Erythroblast (primary cell): ENCODE measurements at regions not wholly inside any gene's neighbourhood (a gene's known extent, or its start where the extent isn't known, plus 50 kb on each side); places are given as distances from the start of the nearest gene placed in this dataset.

Experiments
- DNase-seq, 2 experiments: peaks; one replicate each; lab custom pipeline; 2025; lab: John Stamatoyannopoulos, UW
- GATA1 ChIP-seq: IDR thresholded peaks from 2 replicates; pipeline ENCODE4 v1.6.1; 2011; ENCODE audit warnings: low read depth, mild to moderate bottlenecking, control low read depth, low read length, moderate library complexity
- POLR2A ChIP-seq: IDR thresholded peaks from 2 replicates; pipeline ENCODE4 v1.6.1; 2011; ENCODE audit warnings: mild to moderate bottlenecking, low read length

DNA sequence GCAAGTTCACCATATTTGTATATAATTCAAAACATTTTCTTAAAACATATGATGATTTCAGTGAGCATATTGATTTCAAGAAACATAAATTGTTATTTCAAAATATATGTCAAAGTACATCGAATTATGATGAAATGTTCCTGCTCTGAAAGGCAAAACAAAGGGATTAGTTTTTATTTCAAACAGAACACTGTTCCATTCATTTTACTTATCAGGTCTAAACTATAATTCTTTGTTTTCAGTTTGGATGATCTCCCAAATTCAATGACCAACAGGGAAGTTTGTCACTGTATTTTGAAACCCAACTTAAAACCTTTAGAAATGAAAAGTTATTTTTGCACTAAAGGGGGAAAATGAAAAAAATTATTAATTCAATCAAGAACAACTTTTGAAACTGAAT lies 610.2 kb downstream of the SLITRK1 start:
- TF ChIP-seq POLR2A (no peak), GATA1 (no peak)
- DNase-seq, result no peak

DNA sequence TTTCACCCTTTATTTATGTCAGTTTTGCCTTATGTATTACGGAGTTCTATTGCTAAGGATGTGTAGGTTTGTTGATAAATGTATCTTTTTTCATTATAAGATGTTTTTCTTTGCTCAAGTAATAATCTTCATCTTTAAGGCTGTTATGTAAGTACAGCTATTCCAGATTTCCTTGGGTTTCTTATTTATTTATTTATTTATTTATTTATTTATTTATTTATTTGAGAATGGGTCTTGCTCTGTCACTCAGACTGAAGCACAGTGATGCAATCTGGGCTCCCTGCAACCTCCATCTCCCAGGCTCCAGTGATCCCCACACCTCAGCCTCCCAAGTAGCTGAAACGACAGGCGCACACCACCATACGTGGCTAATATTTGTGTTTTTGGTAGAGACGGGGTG lies 617.0 kb downstream of the SLITRK1 start:
- DNase-seq, result no peak
- TF ChIP-seq GATA1, result no peak
- TF ChIP-seq POLR2A, result no peak

DNA sequence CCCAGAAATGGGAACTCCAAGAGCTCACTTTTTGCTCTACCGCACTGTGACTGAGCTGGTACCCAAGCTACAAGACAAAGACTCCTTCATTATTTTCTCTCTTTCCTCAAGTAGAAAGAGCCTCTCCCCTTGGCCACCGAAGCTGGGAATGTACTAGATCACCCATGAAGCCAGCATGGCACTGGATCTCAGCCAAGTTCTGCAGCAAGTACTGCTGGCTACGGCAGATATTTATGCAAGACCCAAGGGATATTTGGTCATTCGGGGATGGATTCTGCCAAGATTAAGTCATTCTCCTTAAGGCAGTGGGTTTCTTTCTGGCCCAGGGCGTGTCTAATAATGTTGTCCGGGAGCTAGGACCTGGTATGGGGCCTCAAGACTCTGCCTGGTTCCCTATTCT lies 633.5 kb downstream of the SLITRK1 start:
- no peak for DNase-seq
- TF ChIP-seq POLR2A (no peak), GATA1 (no peak)

DNA sequence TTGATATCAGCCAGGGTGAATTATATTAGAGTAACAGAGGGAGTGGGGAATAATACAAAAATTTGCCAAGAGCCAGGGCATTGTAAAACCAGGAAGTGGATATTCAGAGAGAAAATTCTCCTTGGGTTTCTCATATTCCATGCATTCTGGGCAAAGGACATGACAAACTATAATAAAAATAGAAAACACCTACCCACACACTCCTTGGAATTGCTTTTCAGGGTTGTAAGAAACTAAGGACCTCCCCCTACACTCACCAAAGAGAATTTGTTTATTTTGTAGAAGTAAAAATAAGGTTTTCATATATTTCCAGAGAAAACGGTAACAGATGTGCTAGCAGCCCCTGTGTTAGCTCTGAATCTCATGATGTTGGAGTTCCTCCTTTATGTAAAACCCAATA lies 649.6 kb downstream of the SLITRK1 start:
- no peak for DNase-seq
- no peak for TF ChIP-seq GATA1
- TF ChIP-seq POLR2A, result no peak

DNA sequence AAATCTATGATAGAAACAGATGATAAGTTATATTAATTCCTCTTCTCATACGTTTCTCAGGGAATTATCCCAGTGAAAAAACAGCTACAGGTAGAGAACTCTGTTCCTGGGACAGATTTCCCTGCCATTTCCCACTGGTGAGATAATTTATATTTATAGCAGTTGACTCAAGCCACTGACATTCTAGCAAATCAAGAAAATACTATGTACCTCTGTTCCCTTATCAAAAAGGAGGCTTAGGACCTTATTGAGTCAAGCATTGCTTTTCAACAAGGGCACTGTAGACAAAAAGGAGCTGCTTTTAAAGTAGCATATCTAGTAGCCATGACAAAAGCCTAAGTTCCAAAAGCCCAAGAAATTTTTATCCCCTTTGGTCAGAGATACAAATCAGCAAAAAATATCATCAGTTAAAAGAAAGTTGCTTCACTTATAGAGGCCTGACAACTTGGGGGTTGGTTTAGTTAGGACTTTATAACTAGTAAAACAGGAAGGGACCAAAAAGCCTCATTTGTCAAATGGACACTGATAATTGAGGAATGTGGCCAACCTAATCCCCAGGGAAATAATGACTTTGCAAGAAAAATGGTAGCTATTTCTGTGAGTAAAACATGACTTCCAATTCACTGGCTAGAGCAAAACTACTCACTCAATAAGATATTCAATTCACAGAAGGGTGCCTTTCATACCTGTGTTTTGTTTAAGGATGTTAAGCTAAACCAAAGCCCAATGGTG lies 652.5 kb downstream of the SLITRK1 start:
- no peak for DNase-seq
- TF ChIP-seq GATA1, result no peak
- no peak for TF ChIP-seq POLR2A

DNA sequence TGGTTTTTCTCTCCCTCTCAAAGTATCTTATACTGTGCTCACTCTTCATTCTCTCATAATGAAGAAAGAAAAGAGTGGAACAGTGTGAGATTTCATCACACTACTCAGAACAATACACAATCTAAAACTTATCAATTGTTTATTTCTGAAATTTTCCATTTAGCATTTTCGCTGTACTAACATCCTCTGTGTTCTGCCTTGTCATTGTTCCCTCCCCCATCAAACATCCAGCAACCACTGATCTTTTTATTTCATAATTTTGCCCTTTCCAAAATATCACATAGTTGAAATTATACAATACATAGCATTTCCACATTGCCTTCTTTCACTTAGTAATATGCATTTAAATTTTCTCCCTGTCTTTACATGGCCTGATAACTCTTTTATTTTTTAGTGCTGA lies 658.7 kb downstream of the SLITRK1 start:
- TF ChIP-seq POLR2A (no peak), GATA1 (no peak)
- DNase-seq, result no peak

DNA sequence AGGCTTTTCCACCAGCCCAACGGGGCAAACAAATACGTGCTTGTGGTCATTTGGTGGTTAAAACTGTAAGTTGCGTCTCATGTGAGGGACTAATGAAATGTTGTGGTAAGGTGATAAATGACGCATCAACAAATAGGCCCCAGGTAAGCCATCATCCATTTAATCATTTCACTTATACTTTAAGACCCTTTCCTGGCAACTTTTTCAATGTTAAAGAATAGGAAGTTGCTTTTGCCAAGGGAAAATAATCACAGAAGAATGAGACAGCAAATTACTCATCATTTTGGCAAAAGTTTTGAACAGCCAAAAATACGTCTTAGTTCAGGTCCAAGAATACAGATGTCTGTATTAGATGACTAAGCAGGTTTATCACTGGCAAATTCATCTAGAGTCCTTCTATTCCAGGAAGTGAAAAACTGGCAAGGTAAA lies 660.4 kb downstream of the SLITRK1 start:
- DNase-seq, result no peak
- TF ChIP-seq POLR2A (no peak), GATA1 (no peak)

DNA sequence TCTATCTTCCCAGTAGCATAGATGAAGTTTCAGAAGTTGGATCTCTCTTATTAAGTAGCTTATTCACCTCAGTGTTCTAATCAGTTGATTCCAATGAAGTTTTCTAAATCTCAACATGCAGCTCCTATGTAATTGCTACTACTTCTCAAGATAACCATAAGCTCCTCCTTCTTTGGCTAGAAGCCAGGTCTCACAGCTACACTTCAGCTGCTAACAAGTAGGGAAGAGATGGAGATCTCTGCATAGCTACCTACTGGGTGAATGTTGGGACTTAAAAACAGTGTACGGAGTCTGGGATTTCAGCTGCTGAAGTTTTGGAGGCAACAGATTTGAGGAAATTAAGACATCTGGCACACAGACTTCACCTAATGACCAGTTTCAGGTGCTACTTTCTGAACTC lies 661.0 kb downstream of the SLITRK1 start:
- no peak for TF ChIP-seq POLR2A
- DNase-seq, result peak; percentile 9 to 12

DNA sequence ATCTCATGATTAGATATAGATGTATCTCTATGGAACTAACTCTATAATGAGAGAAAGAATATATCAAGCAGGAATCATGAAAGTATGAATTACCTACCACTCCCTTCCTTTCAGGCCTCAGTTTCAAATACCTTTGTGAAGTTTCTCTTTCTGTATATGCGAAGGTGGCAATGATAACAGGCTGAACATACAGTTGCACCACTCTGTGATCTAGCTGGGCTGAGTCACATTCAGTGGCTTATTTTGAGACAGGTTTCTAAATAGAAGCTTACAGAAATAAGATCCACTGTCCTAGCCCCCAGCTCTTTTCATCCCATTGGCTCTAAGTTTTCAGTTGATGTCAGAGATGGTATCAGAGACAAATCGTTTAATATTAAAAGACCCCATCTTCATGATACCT lies 662.0 kb downstream of the SLITRK1 start:
- DNase-seq, result no peak
- TF ChIP-seq GATA1 (no peak), POLR2A (no peak)

DNA sequence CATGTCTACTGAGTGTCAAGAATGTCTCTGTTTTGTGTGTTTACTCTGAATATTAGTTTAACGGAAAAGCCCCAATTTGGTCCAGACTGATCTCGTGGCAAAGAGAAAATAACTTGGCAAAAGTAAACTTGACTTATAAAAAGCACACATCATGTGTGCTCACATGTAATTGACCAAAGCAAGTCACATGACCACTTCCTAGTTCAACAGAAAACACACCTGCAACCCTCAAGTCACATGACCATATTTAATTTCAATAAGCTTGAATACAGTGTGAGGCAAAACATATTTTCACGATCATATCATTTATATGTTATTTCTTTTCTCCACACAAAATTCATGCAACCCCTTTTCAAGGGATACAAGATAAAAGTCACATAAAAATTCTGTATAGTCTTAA lies 662.4 kb downstream of the SLITRK1 start:
- no peak for DNase-seq
- TF ChIP-seq GATA1, result no peak
- TF ChIP-seq POLR2A, result no peak

DNA sequence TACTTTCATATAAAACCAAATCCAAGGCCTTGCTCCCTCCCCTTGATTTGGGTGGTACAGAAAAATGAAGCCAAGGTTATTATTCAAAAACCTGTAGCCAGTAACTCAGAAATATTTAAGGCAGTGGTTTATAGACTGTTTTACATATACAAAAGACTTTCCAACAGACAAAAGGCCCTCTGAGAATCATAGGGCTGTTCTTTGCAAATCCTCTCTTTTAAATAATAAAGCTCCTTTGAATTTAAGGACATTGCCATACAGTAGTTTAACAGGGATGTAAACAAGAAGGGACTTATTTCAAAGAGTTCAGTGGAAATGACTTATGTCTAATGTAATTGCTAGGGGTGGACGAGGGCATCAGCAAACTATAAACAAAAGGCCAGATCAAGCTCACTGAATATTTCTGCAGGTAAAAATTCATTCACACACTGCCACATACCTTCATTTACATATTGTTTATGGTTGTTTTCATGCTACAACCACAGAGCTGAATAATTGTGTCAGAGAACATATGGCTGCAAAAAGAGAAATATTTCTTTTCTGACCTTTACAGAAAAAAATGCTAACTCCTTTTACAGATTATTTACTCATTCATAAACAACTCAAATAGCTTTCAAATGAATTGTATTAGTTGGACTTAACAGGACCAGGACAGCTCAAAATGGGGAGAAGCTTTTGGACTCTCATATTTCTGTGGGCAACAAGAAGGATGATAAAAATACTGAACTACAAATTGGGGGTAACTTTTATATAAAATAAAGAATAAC lies 665.6 kb downstream of the SLITRK1 start:
- no peak for DNase-seq
- no peak for TF ChIP-seq POLR2A

DNA sequence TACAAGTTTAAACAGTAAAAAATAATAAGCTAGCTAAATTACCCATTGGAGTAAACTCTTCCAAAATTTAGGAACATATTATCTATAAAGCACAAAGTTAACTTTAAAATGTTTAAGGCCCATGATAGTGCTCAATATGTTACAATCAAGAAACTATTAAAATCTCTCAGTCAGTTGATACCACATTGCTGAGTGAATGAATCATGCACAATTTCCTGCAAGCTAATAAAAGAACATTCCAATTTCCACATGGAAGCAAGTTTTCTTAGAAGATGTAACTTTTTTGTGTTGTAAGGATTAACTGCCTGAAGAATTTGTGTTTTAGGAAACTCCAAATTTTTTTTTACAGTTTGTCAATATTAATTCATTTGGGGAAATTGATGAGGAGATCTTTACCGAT lies 666.6 kb downstream of the SLITRK1 start:
- TF ChIP-seq POLR2A, result no peak
- TF ChIP-seq GATA1, result no peak
- DNase-seq, result no peak

DNA sequence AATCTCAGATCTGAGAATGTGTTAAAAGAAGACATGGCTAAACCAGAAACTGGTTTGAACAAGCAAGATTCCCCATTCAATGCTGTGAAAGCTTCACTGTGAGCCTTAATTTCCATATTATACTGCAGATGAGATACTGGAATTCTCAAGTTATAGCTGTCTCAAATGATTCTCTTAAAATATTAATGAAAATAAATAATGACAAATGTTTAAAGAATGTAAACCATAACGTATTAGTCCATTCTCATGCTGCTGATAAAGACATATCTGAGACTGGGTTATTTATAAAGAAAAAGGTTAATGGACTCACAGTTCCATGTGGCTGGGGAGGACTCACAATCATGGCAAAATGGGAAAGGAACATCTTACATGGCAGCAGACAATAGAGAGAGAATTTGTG lies 667.8 kb downstream of the SLITRK1 start:
- DNase-seq, result no peak
- TF ChIP-seq GATA1 (no peak), POLR2A (no peak)

DNA sequence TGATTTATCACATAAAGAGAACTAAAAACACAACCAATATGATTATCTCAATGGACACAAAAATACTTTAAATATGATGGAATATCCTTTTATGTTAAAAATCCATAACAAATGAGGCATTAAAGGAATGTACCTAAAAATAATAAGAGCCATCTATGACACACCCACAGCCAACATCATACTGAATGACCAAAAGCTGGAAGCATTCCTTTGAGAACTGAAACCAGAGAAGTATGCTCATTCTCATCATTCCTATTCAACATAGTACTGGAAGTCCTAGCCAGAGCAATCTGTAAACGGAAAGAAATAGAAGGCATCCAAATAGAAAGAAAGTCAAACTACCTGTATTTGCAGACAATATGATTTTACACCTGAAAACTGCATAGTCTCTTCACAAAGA lies 671.0 kb downstream of the SLITRK1 start:
- no peak for TF ChIP-seq POLR2A
- no peak for TF ChIP-seq GATA1

DNA sequence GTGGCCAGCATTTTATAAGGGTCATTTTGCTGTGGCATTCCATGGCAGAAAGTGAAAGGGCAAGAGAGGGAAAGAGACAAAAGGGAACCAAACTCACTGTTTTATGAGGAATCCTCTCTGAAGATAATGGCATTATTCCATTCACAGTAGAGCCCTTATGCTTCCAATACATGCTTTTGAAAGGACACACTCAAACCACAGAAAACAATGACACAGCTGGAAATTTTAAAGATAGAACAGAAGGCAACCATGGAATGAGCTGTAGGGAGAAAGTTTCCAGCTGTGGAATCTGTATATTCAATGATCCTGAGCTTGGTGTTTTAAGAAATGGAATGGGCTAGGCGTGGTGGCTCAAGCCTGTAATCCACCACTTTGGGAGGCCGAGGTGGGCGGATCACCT lies 677.4 kb downstream of the SLITRK1 start:
- DNase-seq, result no peak
- TF ChIP-seq POLR2A (no peak), GATA1 (no peak)

More for the DNA sequence above, 671.0 kb downstream of the SLITRK1 start:
- no peak for DNase-seq
